Fibroblast of lung (primary cell): ENCODE measurements at regions not wholly inside any gene's neighbourhood (a gene's known extent, or its start where the extent isn't known, plus 50 kb on each side); places are given as distances from the start of the nearest gene placed in this dataset.

Source experiments
- DNase-seq, 2 donors: peaks; one replicate each; pipeline versions ENCODE4 v3.0.0 to v3.0.0-alpha.2; 2010; ENCODE audit warnings: low read depth in 2 of 2
- H2AFZ ChIP-seq: 2 replicates; pipeline ENCODE4 v1.5.1; 2012; ENCODE audit warnings: low read length, control low read depth, inconsistent platforms
- H3K27ac ChIP-seq: 2 replicates; pipeline ENCODE4 v1.5.1; 2011; ENCODE audit warnings: low read length, control low read depth; ENCODE audit not compliant: insufficient read depth
- H3K27me3 ChIP-seq: 2 replicates; pipeline ENCODE4 v1.5.1; 2011; ENCODE audit warnings: mild to moderate bottlenecking, low read length; ENCODE audit not compliant: control insufficient read depth, insufficient read depth
- H3K36me3 ChIP-seq: 2 replicates; pipeline ENCODE4 v1.5.1; 2011; ENCODE audit warnings: low read length; ENCODE audit not compliant: control insufficient read depth, insufficient read depth
- H3K4me1 ChIP-seq: 2 replicates; pipeline ENCODE4 v1.5.1; 2011; ENCODE audit warnings: low read length; ENCODE audit not compliant: control insufficient read depth, insufficient read depth; ENCODE audit errors: extremely low read depth
- H3K4me2 ChIP-seq: 2 replicates; pipeline ENCODE4 v1.5.1; 2011; ENCODE audit warnings: low read length, control low read depth; ENCODE audit not compliant: insufficient read depth; ENCODE audit errors: extremely low read depth
- H3K4me3 ChIP-seq, 4 experiments: fragments of 200-600 bp in 1 of 4; sonication (generic) in 1 of 4; replicated peaks in 1 of 4; 2 replicates each; pipeline ENCODE4 v1.5.1; 2011 to 2016; ENCODE audit warnings: low read length in 4 of 4, low read depth in 3 of 4, mild to moderate bottlenecking in 3 of 4, control low read depth in 2 of 4, inconsistent platforms in 1 of 4, mixed read lengths in 1 of 4; ENCODE audit not compliant: insufficient read depth in 1 of 4; ENCODE audit errors: control extremely low read depth in 1 of 4
- H3K79me2 ChIP-seq: 2 replicates; pipeline ENCODE4 v1.5.1; 2012; ENCODE audit warnings: mild to moderate bottlenecking, low read length, inconsistent platforms; ENCODE audit not compliant: control insufficient read depth, insufficient read depth
- H3K9ac ChIP-seq: 2 replicates; pipeline ENCODE4 v1.5.1; 2011; ENCODE audit warnings: mild to moderate bottlenecking, low read length, control low read depth; ENCODE audit not compliant: insufficient read depth
- H3K9me3 ChIP-seq: 2 replicates; pipeline ENCODE4 v1.5.1; 2012; ENCODE audit warnings: low read depth, low read length; ENCODE audit not compliant: control insufficient read depth, insufficient read depth
- H4K20me1 ChIP-seq: 2 replicates; pipeline ENCODE4 v1.5.1; 2011; ENCODE audit warnings: low read length; ENCODE audit not compliant: control insufficient read depth, insufficient read depth; ENCODE audit errors: extremely low read depth
- CTCF ChIP-seq, 2 donors: IDR thresholded peaks in 1 of 2; conservative IDR thresholded peaks in 1 of 2; 1 replicate in 1 of 2; 2 replicates in 1 of 2; pipeline ENCODE4 v1.5.1; 2011 to 2012; ENCODE audit warnings: low read length in 2 of 2, control low read depth in 1 of 2, inconsistent platforms in 1 of 2, low read depth in 1 of 2, mild to moderate bottlenecking in 1 of 2
- EZH2 ChIP-seq: IDR thresholded peaks from 2 replicates; pipeline ENCODE4 v1.5.1; 2012; ENCODE audit warnings: low read length, control low read depth, mild to moderate bottlenecking; ENCODE audit errors: missing control alignments

- Histone ChIP-seq H3K9me3 (no peaks in the 10 kb centered on the region), H3K27me3 (no peaks in the 10 kb centered on the region), H3K4me3 (no peak overlapping the region), H4K20me1 (no peaks in the 10 kb centered on the region), H3K36me3 (no peaks in the 10 kb centered on the region), H3K4me2 (no peak overlapping the region), H3K79me2 (no peaks in the 10 kb centered on the region), H3K4me1 (peaks cover 4% of the 10 kb centered on the region), H3K9ac (no peak overlapping the region), H2AFZ (no peak overlapping the region), H3K27ac (no peak overlapping the region)
- TF ChIP-seq EZH2 (no peak), CTCF (conservative IDR thresholded peaks at IDR 0.05 in 1 of 2, IDR thresholded peaks at IDR 0.05 in 1 of 2; ENCODE audit: low read depth in 1 of 2, low read length in 2 of 2) (no peak)
- no peak for DNase-seq
Observed at GRCh38 chr15:25936004-25936403, 72.9 kb upstream of the ATP10A start.

- H2AFZ ChIP-seq: peak overlapping the region; percentile 99
- no peaks in the 10 kb centered on the region for H3K36me3 ChIP-seq
- no peaks in the 10 kb centered on the region for H3K79me2 ChIP-seq
- TF ChIP-seq CTCF (conservative IDR thresholded peaks at IDR 0.05 in 1 of 2, IDR thresholded peaks at IDR 0.05 in 1 of 2; ENCODE audit: low read depth in 1 of 2, low read length in 2 of 2) (peak; percentile 89 to 90), EZH2 (no peak)
- peaks cover 4% of the 10 kb centered on the region for H3K4me1 ChIP-seq
- H4K20me1 ChIP-seq: no peaks in the 10 kb centered on the region
- H3K4me2 ChIP-seq: peak overlapping the region; percentile 98
- H3K27ac ChIP-seq: no peak overlapping the region
- H3K27me3 ChIP-seq: no peaks in the 10 kb centered on the region
- H3K9me3 ChIP-seq: no peaks in the 10 kb centered on the region
- H3K4me3 ChIP-seq: peak overlapping the region; percentile 26 to 53 (median 44)
- peak; percentile 78 to 86 for DNase-seq
- peak overlapping the region; percentile 32 for H3K9ac ChIP-seq
Observed at GRCh38 chr15:25933456-25934158, 70.5 kb upstream of the ATP10A start.

GRCh38 chr15:25932696-25933095 is 69.6 kb upstream of the ATP10A start:
- Histone ChIP-seq H3K9me3 (no peaks in the 10 kb centered on the region), H3K27ac (no peak overlapping the region), H3K36me3 (no peaks in the 10 kb centered on the region), H2AFZ (no peak overlapping the region), H3K27me3 (no peaks in the 10 kb centered on the region), H3K4me1 (peaks cover 4% of the 10 kb centered on the region), H4K20me1 (no peaks in the 10 kb centered on the region), H3K79me2 (no peaks in the 10 kb centered on the region), H3K4me2 (no peak overlapping the region), H3K4me3 (no peak overlapping the region), H3K9ac (no peak overlapping the region)
- DNase-seq: no peak
- TF ChIP-seq CTCF (conservative IDR thresholded peaks at IDR 0.05 in 1 of 2, IDR thresholded peaks at IDR 0.05 in 1 of 2; ENCODE audit: low read depth in 1 of 2, low read length in 2 of 2) (no peak), EZH2 (no peak)
